ENCODE measurements at regions not wholly inside any gene's neighbourhood (a gene's known extent, or its start where the extent isn't known, plus 50 kb on each side); places are given as distances from the start of the nearest gene placed in this dataset.

- no peak for DNase-seq (ENCODE audit: low spot score)
- H3K9ac ChIP-seq (ENCODE audit: low read depth in 1 of 2, low read length in 2 of 2): no peak overlapping the region
- no peak for TF ChIP-seq HNF4G (IDR thresholded peaks at IDR 0.05)
- no peak for TF ChIP-seq RXRA (IDR thresholded peaks at IDR 0.05)
- no peak for TF ChIP-seq TAF1 (conservative IDR thresholded peaks at IDR 0.05)
- no peak for TF ChIP-seq JUND (IDR thresholded peaks at IDR 0.05)
- no peak for TF ChIP-seq MAX (IDR thresholded peaks at IDR 0.05)
- TF ChIP-seq FOXA2 (IDR thresholded peaks at IDR 0.05): no peak
- TF ChIP-seq REST (IDR thresholded peaks at IDR 0.05): no peak
- TF ChIP-seq FOXA1 (IDR thresholded peaks at IDR 0.05): no peak
- no peak for TF ChIP-seq SP1 (IDR thresholded peaks at IDR 0.05)
- no peak for TF ChIP-seq CTCF (IDR thresholded peaks at IDR 0.05; ENCODE audit: low read depth, low read length, missing input control)
- no peak for TF ChIP-seq ZBTB33 (IDR thresholded peaks at IDR 0.05)
- TF ChIP-seq NR2F2 (IDR thresholded peaks at IDR 0.05): no peak
- TF ChIP-seq EGR1 (IDR thresholded peaks at IDR 0.05; ENCODE audit: low read depth in 2 of 2): no peak
- TF ChIP-seq ATF3 (IDR thresholded peaks at IDR 0.05): no peak
- TF ChIP-seq GABPA (IDR thresholded peaks at IDR 0.05 in 1 of 2, conservative IDR thresholded peaks at IDR 0.05 in 1 of 2): no peak
- TF ChIP-seq HNF4A (conservative IDR thresholded peaks at IDR 0.05): no peak
- no peak for TF ChIP-seq RAD21 (IDR thresholded peaks at IDR 0.05)
- no peak overlapping the region for H3K27ac ChIP-seq (ENCODE audit: low read depth in 1 of 2, low read length in 2 of 2)
- H3K9me3 ChIP-seq (ENCODE audit: control insufficient read depth in 4 of 4, low read length in 3 of 4): no peaks in the 10 kb centered on the region
- peaks cover 4 to 14% (median 10%) of the 10 kb centered on the region in 4 donors for H3K4me1 ChIP-seq (ENCODE audit: control insufficient read depth in 4 of 4, insufficient read depth in 4 of 4, low read length in 3 of 4)
- H3K27me3 ChIP-seq (ENCODE audit: control insufficient read depth in 4 of 4, insufficient read depth in 4 of 4, low read length in 3 of 4): no peaks in the 10 kb centered on the region
- no peaks in the 10 kb centered on the region for H3K36me3 ChIP-seq (ENCODE audit: control insufficient read depth in 4 of 4, insufficient read depth in 3 of 4, low read depth in 1 of 4, low read length in 3 of 4)
- H3K4me3 ChIP-seq (ENCODE audit: low read depth in 1 of 3, low read length in 3 of 3): no peak overlapping the region
- 94% methylated on average over 16 of the region's 16 CpGs for WGBS
Observed at GRCh38 chr2:42856106-42856860, 63.9 kb upstream of the HAAO start.

Measured in liver (tissue), 8 donors.